K562 (cell line): ENCODE measurements at regions not wholly inside any gene's neighbourhood (a gene's known extent, or its start where the extent isn't known, plus 50 kb on each side); places are given as distances from the start of the nearest gene placed in this dataset.

Experiments used
- CBFA2T3 ChIP-seq: fragments of 450-650 bp; IDR thresholded peaks from 2 replicates; pipeline ENCODE4 v1.6.1; 2017
- HCFC1 ChIP-seq: IDR thresholded peaks from 2 replicates; pipeline ENCODE4 v1.6.1; 2012; ENCODE audit warnings: low read depth, low read length, improper control_type of control experiment
- MAZ ChIP-seq, 2 experiments: fragments of 450-650 bp in 1 of 2; sonication (generic) in 1 of 2; formaldehyde crosslinking; IDR thresholded peaks in 1 of 2; conservative IDR thresholded peaks in 1 of 2; 2 replicates each; pipeline versions ENCODE4 v1.4.0 to v1.5.0; 2020; ENCODE audit warnings: mild to moderate bottlenecking in 1 of 2, missing genetic modification reagents in 1 of 2
- RREB1 ChIP-seq: fragments of 250-450 bp; sonication (Bioruptor Pico); IDR thresholded peaks from 2 replicates; pipeline ENCODE4 v1.4.0; 2020
- TBL1XR1 ChIP-seq, 2 experiments: IDR thresholded peaks; 2 replicates each; pipeline ENCODE4 v1.6.1; 2012; ENCODE audit warnings: improper control_type of control experiment in 2 of 2, low read length in 2 of 2, mild to moderate bottlenecking in 1 of 2
- TSC22D4 ChIP-seq: fragments of 450-650 bp; IDR thresholded peaks from 2 replicates; pipeline ENCODE4 v1.6.1; 2016; ENCODE audit warnings: missing genetic modification characterization, missing biosample characterization, control low read depth
- TF ChIP-seq, protein P1 (sequence below), 2 experiments: fragments of 450-650 bp; IDR thresholded peaks; 2 replicates each; pipeline ENCODE4 v1.6.1; 2016

GRCh38 chr10:80772596-80772995 is 234.9 kb downstream of the SH2D4B start (continued):
- TF ChIP-seq RREB1 (CRISPR knock-in tag) (no peak), TSC22D4 (tag) (no peak), CBFA2T3 (peak; percentile 70), HCFC1 (no peak), TBL1XR1 (IDR thresholded peaks at IDR 0.05; ENCODE audit: low read length in 2 of 2) (peak in 1 of 2 experiments; percentile 68; a peak in 1 of 4 replicates), MAZ (CRISPR knock-in tag; conservative IDR thresholded peaks at IDR 0.05 in 1 of 2, IDR thresholded peaks at IDR 0.05 in 1 of 2) (0 out of 4 replicates have a peak, but pooled peaks of 1 of the 2 experiments have one; percentile 16)
- TF ChIP-seq, protein P1, sequence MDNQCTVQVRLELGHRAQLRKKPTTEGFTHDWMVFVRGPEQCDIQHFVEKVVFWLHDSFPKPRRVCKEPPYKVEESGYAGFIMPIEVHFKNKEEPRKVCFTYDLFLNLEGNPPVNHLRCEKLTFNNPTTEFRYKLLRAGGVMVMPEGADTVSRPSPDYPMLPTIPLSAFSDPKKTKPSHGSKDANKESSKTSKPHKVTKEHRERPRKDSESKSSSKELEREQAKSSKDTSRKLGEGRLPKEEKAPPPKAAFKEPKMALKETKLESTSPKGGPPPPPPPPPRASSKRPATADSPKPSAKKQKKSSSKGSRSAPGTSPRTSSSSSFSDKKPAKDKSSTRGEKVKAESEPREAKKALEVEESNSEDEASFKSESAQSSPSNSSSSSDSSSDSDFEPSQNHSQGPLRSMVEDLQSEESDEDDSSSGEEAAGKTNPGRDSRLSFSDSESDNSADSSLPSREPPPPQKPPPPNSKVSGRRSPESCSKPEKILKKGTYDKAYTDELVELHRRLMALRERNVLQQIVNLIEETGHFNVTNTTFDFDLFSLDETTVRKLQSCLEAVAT (IDR thresholded peaks at IDR 0.05) = peak in 1 of 2 experiments; percentile 82; a peak in 2 of 4 replicates
